Hematopoietic multipotent progenitor cell treated with erythropoietin and hydrocortisone succinate and interleukin-3 and kit ligand, for 17 days (in vitro differentiated cells): ENCODE measurements at regions not wholly inside any gene's neighbourhood (a gene's known extent, or its start where the extent isn't known, plus 50 kb on each side); places are given as distances from the start of the nearest gene placed in this dataset.

Source experiments
- DNase-seq: peaks from one replicate; pipeline ENCODE4 v3.0.0-alpha.2; 2015; ENCODE audit warnings: low spot score

DNA sequence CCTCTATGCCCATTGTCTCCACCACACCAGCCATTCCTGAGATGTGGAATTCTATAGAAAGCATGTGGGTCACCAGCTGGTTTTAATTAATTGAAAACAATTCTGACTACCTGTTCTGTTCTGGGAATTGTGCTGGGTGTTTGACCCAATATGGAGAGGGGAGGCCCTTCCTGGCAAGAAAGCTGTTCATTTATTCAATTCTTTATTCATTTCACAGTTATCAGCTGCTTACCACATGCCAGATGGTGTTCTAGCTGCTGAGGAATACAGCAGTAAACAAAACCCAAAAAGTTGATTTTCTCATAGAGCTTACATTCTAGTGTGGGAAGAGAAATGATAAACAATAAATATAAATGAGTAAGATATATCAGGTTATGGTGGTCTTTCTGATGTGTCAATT, 296.1 kb upstream of the RASGRP1 start:
- no peak for DNase-seq

DNA sequence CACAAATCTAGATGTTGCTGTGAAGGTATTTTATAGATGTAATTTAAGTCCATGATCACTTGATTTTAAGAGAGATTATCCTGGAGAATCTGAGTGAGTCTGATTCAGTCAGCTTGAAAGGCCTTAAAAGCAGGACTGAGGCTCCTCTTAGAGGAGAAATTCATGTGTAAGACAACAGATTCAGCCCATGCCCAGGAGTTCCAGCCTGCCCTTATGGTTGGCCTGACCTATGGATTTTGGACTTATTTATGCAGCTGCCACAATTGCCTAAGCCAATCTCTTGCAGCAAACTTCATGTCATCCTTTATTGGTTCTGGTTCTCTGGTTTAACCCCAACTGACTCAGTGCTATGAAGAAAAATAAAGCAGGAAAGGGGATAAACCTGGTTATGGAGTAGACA, 296.5 kb upstream of the RASGRP1 start:
- no peak for DNase-seq

DNA sequence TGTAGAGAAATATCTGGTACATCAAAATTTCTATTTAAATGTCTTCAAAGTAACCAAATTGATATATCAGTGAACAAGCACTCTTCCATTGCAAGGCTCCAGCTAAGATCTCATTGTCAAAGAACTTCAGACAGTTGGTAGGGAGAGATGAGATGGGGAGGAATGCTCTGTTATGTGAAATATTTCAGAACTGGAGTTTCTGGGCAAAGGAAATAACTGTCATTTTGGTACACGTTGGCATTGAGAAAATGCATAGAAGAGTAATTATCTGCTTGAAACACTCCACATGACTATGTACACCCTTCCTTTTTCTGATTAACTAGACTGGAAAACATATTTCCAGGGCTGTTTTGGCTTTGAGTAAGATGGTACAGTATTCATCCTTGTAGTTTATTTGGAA, 297.5 kb upstream of the RASGRP1 start:
- DNase-seq: no peak

DNA sequence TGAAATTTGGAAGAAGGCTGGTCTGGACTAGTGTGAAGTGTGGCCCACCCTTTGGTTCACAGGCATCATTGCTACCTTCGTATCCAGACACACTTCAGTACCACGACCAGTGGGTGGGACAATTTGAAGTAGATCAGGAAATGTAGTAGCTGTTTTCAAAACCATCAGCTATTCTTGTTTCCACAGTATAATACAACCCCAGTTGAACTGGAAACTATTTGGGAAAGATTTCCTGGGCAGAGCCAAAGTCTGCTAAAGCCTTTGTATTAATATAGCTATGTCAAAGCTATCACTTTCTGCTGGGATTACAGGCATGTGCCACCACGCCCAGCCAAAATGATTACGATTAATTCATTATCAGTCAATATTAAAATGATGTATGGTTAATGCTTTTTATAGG, 298.8 kb upstream of the RASGRP1 start:
- DNase-seq: no peak

DNA sequence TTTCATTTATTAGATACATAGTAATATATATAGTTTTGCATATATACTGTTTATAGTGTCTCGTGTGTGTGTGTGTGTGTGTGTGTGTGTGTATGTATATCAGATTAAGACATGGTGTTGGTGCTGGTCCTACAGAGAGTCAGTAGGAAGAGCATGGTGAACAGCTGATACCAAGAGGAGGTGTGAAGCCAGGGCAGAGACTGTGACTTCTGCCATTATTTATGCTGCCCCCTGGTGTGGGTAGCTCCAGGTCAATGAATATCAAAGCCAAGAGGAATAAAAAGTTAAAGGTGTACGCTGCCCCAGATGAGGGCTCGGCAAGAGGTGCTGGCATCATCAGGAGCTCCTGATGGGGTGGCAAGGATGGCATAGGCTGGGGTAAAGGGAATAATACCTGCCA, 299.5 kb upstream of the RASGRP1 start:
- DNase-seq: no peak

DNA sequence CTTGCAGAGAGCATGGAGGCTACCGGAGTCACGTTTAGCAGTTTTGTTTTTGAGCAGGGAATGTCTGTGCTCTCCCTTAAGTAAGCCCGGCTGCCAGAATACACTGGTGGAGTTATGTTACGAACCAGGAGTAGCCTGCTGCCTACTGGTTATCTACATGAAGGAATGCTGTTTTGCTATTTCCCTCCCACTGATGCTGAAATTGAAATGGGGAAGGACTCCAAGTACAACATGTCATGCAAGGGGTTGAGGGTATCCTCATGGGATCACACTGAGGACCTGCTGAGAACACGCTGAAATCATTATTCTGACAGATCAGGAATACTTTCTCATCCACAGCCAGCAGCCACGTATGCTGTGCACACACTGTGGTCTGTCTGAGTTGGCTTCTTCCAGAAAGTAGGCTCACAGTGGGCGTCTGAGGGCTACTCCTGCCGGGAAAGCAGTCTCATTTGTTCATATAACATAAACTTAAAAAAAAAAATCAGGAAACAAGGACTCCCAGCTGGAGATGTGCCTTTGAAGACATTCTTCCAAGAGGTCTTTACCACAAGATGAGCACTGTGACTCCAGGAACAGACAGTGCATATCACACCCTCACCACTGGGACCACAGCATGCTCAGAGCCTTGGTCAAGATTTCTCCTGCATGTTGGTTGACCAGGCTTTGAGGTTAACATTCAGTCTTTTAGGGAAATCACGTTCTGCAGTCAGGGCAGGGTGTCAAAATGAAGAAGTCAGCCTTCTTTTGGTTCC, 300.4 kb upstream of the RASGRP1 start:
- DNase-seq: no peak

DNA sequence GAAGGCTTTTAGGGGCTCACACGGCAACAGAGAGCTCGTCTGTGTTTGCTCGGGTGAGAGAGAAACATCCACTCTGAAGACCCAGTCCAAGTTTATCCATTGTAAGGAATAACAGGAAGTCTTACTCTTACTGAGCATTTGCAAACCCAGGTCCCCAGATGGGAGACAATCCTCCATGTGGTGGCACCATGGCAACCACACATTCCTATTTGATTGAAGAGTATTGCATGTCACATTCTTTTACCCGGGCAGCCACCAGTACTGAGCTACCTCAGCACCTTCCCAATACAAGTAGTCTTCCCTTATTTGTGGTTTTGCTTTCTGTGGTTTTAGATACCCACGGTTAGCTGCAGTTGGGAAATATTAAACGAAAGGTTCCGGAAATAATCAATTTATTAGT, 302.9 kb upstream of the RASGRP1 start:
- no peak for DNase-seq

DNA sequence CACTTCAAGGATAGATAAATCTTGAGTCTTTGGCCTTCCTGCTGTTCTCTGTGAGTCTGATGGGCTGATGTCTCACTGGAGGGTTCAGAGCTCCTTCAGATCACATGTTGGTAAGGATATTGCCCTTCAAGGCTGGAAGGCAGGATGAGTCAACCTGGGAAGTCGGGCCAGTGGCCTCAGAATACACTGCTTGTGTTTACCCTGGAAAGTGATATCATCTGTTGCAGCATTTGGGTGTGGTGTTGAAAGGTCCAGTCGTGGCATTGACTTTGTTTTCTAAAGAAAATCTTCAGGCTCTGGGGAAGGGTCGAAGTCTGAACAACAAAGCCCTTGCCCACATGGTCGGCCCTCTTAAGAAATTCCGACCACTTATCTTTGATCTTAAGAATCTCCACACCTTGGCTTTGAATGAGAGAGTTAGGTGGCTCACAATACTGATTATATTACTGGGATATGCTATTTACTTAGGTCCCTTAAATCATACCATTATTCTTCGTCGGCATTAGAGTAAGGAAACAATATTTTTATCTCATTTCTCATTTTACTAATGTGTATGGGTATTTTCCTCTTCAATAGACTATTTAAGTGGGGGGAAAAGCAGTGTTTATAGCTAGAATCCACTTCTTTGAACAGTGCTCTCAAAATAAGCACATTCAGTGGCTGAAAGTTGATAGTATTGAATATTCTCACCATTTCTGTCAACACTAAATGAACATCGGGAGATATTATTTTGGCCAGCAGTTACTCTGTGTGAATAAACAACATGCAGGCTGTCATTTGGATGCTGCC, 303.9 kb upstream of the RASGRP1 start:
- DNase-seq: no peak

DNA sequence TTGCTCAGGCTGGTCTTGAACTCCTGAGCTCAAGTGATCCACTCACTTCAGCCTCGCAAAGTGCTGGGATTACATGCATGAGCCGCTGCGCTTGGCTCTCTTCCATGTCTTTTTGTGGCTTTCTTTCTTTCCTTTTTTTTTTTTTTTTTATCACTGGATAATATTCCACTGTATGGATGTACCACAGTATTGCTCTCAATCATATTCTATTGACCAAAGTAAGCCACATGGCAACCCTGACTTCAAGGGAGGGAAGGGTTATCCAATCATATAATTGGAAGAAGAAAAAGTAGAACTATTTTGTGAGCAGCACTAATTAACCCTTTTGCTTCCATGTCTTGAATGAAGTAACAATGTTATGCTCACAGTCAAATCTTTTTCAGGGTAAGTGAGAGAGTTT, 307.0 kb upstream of the RASGRP1 start:
- no peak for DNase-seq

DNA sequence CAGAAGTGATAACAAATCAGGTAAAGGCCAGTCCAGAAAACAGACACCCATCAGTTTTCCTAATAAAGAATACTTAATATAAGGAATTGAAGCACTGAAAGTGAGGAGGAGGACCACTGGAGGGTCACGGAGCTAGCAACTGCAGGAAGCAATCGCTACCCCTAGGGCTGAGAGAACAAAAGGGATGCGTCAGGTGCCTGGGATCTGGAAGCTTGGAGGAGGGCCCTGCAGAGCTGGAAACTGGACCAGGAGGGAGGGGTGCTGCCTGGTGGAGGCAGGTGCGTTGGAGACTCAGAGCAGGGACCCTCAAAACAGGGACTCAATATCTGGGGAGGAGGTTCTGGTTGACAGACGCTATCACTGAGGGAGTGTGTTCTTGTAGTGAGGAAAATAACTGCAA, 308.1 kb upstream of the RASGRP1 start:
- no peak for DNase-seq

DNA sequence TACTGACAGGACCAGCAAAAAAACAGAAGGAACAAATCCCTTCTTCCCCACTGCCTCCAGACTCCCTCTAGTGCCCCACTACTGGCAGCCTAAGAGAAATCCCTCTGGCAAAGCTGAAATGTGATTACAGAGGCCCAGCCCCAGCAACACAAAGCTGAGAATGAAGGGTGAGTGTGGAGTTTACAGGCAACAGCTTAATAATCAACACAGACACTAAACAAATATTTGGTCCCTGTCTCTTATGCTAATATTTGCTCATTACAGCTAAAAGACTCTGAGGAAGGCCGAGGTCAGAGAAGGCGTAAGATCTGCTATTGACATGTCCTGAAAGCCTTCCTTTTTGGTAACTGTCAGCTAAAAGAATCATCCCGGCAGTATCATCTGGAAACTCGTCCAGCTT, 308.5 kb upstream of the RASGRP1 start:
- no peak for DNase-seq

DNA sequence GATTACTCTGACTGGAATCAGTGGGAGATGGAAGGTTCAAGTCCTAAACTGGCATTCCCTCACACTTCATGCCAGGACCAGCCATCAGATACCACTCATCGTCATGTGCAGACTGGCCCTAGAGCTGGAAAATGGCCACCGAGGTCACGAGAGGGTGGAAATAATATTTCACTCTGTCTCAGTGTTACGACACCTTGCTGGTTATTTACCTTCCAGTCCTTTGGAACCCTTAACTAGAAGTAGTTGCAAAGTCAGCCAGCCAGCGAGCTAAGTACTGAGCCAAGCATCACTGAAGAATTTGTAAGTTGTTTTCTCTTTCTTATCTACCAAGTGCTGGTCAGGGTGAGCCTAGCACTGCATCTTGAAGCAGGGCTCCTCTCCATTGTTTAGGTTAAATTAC, 309.9 kb upstream of the RASGRP1 start:
- no peak for DNase-seq

DNA sequence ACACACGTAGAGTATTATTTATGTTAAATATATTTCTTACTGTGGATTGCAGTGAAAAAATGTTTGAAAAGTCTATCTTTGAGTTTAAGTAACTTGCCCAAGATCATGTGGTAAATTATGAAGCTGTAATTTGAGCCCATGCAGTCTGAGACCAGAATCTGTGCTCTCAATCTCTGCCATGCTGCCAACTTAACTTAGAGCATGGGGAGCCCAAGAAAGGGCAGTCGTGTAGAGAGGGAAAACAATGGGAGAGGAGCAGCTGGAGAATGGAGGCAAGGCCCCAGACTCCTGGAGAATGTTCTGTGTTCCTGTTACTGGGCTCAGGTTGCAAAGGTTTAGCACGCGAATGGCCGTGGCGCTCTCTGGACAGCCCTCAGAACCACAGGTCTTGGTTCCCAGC, 311.6 kb upstream of the RASGRP1 start:
- no peak for DNase-seq

DNA sequence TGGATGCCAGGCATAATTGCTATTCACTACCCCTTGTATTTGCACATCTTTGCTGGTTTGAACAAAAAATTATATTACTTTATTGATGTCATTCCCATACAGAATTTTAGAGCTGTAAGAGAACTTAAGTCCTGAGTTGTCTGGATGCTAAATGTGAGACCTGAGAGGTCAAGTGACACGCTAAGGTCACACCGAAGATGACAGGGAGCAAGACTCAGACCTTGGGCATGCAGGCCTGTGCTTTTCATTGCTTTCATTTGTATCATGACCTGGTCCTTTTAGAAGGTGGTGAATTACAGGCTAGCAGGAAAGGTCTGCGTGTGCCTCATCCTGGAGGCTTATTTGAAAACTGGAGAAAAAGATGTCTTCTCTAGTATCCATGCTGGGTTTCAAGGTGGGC, 312.0 kb upstream of the RASGRP1 start:
- no peak for DNase-seq

DNA sequence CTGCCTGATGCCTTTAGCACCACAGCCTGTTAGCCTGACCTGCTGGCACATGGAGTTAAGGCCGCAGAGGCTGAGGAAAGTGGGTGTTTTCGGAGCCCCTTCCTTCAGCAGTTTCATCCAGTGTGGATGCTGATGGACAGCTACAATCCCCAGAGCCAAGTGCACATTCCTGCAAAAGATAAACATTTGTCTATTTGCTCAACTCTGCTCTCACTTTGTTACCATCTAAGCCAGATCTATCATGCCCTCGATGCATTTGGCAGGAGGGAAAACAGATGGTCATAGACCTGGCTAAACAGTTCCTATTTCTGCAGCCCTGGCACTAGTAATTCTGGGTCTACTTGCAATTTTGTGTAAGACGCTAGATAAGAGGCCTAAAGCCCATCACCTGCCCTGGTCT, 312.9 kb upstream of the RASGRP1 start:
- no peak for DNase-seq

DNA sequence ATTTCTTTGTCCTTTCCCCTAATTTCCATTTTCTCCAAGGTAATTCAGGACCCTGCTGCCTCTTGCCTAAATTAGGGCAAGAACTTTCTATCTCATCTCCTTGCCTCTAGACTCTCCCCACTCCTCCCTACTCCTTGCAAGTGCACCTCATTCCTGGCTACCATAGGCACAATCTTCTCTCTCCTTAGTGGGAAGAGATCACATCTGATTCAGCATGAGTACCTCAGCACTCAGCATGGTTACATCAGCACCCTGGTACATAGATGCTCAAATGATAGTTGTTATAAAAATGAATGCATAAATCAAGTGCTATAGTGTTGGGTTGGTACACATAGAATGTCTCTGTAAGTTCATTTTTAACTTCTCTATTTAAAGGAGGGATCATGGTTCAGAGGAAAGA, 313.4 kb upstream of the RASGRP1 start:
- no peak for DNase-seq

DNA sequence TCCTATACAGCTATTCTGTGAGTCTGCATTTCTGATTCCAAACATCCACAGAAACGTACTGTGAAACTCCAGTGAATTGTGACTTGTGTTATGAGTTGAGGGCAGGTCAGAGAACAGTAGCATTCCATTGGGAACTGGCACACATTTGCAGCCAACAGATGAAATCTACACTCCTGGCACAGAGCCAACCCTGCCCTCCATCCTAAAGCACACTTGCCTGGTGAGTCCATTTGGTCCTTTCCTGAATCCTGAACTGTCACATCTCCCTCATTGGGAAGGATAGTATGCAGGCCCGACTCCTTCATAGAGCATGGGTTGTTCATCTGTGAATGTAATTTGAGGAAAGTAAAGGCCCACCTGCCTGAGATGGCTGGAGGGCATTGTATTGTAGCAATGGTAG, 314.3 kb upstream of the RASGRP1 start:
- DNase-seq: no peak

DNA sequence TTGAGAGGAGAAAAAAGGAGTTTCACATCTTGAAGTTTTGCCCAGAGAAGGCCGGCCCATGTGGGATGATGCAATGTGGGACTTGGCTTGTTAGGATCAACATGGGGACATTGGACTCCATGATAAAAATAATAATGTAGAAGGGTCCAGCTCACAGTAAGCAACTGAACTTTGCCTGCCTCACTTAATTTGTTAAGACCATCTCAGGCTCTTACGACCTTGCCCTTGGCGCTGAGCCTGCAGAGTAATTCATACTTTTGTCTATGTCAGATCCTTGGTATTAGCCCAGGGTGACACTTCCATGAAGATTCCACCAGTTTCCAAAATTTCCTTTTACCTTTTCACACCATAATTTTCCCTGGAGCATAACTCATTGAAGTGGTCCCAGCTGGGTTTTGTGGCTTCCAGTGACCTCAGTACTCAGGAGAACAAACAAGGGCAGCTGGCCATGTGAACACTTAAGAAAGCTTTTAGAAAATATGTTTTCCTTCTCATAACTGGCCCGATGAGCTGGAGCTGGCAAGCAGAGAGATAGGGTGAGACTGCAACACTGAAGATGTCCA, 315.4 kb upstream of the RASGRP1 start:
- DNase-seq: no peak

DNA sequence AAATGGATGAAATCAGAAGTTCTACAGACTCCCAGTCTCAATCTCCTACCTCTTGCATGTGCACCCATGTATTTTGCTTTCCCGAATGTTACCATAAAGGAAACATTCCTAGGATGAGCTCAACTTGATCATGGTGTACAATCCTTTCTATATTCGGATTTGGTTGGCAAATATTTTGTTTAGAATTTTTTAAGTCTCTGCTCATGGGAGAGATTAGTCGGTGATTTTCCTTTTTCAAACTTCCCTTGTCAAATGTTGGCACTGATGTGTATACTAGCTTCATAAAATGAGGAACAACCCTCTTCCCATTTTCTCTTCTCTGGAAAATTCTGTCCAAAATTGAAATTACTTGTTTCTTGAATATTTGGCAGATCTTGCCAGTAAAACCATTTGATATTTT, 317.6 kb upstream of the RASGRP1 start:
- DNase-seq: no peak

DNA sequence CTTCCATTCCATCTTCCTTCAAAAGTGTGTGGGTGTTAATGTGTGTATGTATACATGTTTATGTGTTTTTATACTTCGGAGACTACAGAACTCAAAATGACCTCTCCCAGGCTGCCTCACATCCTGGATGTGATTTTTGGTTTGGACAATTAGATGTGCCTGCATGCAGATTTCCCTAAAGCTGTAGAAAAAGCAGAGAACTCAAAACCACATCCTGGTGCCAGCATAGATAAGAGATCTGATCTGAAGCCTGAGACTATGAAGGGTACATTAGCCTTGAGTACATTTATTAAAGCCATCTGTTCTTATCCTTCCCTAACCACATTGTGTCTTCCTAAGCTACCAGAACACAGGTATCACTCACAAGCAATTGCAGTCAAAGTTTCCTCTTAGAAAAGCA, 319.4 kb upstream of the RASGRP1 start:
- DNase-seq: no peak

DNA sequence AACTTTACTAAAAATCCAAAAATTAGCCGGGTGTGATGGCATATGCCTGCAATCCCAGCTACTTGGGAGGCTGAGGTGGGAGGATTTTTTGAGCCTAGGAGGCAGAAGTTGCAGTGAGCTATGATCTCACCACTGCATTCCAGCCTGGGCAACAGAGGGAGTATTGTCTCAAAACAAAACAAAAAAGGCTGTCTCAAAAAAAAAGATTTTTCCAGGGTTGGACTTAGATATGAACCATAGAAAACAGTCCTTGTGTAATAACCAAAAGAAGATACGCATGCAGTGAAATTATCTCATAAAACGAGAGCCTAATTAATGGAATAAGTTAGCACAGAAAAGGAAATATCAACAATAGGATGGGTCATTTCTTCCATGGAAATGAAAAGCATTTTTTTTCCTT, 320.4 kb upstream of the RASGRP1 start:
- DNase-seq: no peak

DNA sequence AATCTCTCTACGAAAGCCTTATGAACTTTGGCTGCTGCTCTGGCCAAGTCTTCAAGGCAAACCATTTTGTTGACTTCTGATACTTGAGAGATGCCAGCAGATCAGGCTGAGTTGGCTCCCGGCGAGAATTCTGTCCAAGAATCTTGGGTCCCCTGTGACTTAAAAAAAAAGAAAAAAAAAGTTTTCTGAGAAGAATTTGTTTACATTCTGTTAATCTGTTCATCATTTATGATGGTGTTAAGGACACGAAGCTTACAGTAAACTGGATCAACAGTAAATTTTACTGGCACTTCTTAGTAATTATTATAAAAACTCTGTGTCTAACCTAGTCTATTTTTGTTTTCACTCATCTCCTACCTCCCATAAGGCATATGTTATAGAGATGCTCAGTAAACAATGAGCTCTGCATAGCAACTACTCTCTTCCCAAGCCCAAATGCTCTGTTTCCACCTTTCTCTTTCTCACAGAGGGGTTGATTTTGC, 320.9 kb upstream of the RASGRP1 start:
- DNase-seq: no peak
